ENCODE measurements at regions not wholly inside any gene's neighbourhood (a gene's known extent, or its start where the extent isn't known, plus 50 kb on each side); places are given as distances from the start of the nearest gene placed in this dataset.
"Not testable (repeated sequence)": the region's sequence is repeated elsewhere in the genome, so short reads cannot be mapped to it uniquely, and the experiment has no call there.

DNA sequence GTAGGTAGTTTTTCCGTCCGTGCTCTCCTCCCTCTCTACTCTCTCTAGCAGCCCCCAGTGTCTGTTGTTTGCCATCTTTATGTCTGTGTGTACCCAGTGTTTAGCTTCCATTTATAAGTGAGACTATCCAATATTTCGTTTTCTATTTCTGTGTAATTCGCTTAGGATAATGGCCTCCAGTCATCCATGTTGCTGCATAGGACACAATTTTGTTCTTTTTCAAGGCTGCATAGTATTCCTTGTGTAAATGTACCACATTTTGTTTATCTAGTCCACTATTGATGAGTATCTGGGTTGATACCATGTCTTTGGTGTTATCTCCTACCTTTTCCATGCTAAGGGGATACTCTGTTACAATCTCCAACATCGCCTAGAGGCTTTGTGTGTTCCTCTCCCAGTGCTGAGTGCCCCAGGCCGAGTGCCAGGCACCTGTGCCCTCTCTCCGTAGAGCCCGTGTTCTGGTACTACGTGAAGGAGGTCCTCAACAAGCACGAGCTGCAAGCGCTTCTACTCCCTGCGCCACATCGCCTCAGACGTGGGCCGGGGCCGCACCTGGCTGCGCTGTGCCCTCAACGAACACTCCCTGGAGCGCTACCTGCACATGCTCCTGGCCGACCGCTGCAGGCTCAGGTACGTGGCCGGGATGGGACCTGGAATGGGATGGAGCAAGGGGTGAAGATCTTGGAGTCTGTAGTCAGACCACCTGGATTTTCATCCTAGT is 51.0 kb downstream of the NPIPB11 start:
- not testable (repeated sequence) for DNase-seq (ENCODE audit: low read depth, low spot score)

DNA sequence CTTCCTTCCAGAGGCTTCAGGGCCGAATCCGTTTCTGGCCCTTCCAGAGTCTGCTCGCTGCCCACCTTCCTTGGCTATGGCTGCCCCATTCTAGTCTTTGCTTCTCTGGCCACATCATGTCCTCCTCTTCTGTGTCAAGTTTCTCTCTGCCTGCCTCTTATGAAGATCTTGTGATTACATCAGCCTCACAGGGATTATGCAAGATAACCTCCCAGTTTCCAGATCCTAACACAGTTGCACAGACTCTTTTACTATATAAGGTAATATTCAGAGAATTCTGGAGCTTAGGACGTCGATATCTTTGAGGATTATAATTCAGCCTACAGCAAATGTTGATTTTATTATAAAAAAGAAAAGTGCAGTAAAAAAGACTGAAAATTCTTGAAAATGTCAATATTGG is 52.1 kb downstream of the NPIPB11 start:
- DNase-seq (ENCODE audit: low read depth, low spot score) = not testable (repeated sequence)

DNA sequence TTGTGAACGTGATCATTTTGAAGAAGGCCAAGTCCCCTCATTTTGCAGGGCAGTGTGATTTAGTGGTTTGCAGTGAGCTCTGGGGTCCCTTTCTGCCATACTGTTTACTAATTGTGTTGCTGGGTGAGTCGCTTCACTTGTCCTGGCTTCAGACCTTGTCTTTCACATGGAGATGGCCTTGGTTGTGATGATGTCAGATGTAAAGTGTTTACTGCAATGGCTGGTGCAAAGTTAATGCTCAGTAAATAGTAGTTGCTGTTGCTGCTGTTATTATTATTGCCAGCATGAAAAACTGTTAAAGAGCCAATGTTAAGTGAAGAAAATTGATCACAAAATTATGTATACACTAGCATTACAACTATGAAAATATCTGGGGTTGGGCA is 53.9 kb downstream of the NPIPB11 start:
- not testable (repeated sequence) for DNase-seq (ENCODE audit: low read depth, low spot score)

DNA sequence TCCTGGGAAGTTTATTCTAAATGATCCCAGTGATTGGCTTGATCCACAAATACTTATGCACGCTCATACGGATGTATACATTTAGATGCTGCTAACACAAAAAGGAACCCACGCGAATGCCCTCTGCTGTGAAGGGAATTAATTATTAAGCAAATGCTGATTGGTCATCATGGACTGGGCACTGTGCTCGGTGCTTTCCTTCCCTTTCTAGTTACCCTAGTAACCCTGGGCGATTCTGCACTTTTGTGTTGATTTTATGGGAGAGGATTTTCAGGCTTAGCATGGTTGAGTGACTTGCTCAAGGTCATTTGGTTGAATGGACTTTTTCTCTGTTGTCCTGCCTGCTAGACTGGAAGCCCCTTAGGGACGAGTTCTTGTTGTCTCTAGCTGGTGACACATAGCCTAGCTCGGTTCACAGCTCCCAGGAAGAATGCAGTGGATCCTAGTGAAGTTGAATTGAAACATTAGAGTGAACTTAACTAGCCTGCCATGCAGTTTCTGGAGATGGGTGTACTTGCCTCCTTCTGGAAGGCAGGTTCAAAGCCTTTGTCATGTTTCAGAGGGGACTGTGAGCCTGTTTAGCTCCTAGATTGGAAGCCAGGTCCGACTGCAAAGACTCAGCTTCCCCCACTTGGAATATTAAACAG is 54.4 kb downstream of the NPIPB11 start:
- DNase-seq (ENCODE audit: low read depth, low spot score) = not testable (repeated sequence)

DNA sequence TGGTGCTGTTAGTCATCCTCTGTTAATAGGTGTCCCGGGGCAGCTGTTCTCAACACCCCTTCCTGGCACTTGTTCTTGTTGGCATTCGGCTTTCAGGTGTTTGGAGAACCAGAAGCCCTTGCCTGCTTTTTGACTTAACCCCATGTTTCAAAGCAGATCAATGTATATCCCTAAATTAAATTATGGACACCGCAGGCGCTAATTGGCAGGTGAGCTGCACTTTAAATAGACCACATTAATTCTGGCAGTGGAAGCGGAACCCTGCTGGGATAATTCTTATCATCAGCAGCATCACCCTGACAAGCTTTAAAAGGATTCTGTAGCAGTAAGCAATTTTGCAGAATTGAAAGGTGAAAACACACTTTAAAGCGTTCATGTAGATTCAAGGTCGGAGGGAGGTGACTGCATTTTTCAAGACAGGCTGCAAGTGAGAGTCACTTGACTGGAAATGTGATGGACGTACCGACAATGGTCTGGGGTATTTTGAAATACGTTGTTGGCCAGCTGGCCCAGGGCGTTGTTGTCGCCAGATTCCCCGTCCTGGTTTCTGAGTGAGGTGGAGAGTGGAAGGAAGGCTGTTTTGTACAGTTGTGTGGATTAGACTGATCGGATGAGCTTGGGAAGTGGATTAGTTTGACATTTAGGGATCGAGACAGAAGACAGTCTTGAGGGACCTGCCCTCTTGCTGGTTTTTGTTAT is 55.1 kb downstream of the NPIPB11 start:
- peak; percentile 1 for DNase-seq (ENCODE audit: low read depth, low spot score)

- peak; percentile 81 for DNase-seq (ENCODE audit: low read depth, low spot score)
Measured at GRCh38 chr16:29349966-29350365, 56.5 kb downstream of the NPIPB11 start.

DNA sequence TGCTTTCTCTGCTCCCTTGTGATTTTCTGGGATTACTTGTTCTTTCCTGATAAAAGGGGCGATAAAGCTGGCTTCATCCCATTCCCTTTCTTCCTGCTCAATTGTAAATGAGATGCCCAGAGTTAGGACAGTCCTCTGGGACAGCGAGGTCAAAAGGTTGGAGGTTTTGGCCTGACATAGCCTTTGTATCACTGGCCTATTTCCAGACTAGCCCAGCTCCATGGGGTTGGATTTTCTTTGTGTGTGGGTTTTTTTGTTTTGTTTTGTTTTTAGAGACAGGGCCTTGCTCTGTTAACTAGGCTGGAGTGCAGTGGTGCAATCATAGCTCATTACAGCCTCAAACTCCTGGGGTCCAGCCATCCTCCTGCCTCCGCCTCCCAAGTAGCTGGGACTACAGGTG is 57.8 kb downstream of the NPIPB11 start:
- not testable (repeated sequence) for DNase-seq (ENCODE audit: low read depth, low spot score)

GRCh38 chr16:29348123-29348690 is 58.3 kb downstream of the NPIPB11 start:
- peak; percentile 52 for DNase-seq (ENCODE audit: low read depth, low spot score)

- DNase-seq (ENCODE audit: low read depth, low spot score) = not testable (repeated sequence)
Measured at GRCh38 chr16:29346796-29347580, 59.5 kb downstream of the NPIPB11 start.

DNA sequence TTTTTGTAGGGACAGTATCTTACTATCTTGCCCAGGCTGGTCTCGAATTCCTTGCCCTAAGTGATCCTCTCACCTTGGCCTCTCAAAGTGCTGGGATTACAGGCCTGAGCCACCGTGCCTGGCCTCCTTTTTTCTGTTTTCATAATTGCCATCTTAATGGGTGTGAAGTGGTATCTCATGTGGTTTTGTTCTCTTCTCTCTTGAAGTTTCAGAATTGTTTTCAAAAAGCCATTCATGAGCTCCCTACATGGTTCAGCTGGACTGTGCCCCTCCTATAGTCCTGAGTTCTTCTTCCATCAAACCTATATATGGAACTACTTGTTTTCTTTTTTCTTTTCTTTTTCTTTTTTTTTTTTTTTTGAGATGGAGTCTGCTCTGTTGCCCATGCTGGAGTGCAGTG is 60.3 kb downstream of the NPIPB11 start:
- DNase-seq (ENCODE audit: low read depth, low spot score) = not testable (repeated sequence)

GRCh38 chr16:29342937-29343336 is 63.6 kb downstream of the NPIPB11 start:
- not testable (repeated sequence) for DNase-seq (ENCODE audit: low read depth, low spot score)

GRCh38 chr16:29340779-29341438 is 65.6 kb downstream of the NPIPB11 start:
- not testable (repeated sequence) for DNase-seq (ENCODE audit: low read depth, low spot score)

- DNase-seq (ENCODE audit: low read depth, low spot score) = not testable (repeated sequence)
Measured at GRCh38 chr16:29340235-29340634, 66.3 kb downstream of the NPIPB11 start.

- not testable (repeated sequence) for DNase-seq (ENCODE audit: low read depth, low spot score)
Measured at GRCh38 chr16:29338821-29339700, 67.5 kb downstream of the NPIPB11 start.

- not testable (repeated sequence) for DNase-seq (ENCODE audit: low read depth, low spot score)
Measured at GRCh38 chr16:29337385-29337901, 69.1 kb downstream of the NPIPB11 start.

DNA sequence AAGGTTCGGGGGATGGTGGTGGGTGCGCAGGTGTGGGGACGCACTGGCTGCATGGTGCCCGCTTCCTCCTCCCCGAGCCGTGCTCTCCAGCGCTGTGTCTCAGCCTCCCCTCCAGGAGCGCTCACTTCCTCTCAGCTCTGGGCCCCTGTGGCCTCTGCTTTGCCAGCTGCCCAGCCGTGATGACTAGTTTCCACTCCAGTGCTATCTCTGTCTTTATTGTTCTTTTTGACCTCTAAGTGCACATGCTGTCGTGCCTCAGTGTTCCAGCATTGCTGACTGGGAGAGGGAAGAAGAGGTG is 71.0 kb downstream of the NPIPB11 start:
- DNase-seq (ENCODE audit: low read depth, low spot score) = not testable (repeated sequence)

DNA sequence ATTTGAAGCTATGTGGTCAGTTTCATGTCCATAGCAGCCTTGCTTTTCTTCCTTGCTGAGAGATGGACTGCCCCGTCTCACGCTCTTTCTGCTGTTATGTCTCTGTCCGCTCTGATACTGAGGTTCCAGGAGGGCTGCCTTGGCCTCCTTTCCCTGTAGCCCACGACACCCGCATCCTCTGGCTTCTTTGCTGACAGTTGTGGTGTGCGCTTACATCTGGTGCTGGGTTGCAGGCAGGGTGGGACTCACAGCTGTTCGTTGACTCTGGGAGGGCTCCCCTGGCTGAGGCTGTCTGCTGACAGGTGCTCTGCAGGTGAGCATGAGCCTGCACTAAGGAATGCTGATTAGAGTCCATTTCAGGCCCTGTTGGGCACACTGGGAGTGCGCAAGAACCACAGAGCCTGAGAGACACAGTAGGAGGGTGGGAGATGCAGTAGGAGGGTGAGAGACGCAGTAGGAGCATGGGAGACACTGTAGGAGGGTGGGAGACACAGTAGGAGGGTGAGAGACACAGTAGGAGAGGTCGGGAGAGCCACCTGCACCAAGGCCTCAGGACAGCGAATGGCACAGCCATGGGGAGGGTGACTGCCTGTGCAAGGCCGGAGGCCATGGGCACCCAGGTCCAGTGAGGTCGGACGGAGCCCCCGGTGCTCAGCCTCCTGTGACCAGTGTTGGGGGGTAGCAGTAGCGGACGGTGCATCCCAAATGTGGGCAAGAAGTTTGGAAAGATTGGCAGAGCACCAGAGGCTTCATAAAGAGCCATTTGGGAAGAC is 71.5 kb downstream of the NPIPB11 start:
- DNase-seq (ENCODE audit: low read depth, low spot score) = not testable (repeated sequence)

GRCh38 chr16:29333492-29334097 is 72.9 kb downstream of the NPIPB11 start:
- DNase-seq (ENCODE audit: low read depth, low spot score) = not testable (repeated sequence)

DNA sequence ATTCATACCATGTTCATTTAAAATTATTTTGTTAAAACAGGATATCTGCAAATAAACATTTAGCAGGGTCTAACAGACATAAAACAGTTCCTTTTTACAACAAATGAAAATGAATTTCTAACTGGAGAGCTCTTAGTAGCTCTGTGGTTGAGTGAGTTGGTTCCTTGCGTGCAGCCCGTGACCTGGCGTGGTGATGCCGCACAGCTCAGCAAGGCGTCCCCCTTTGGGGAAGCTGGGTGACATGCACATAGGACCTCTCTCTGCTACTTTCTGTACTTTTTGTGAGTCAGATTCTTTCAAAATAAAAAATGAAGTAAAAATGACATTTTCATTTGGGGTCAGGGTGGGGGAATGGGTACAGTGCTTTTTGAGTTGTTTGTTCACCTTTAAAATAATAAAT is 75.9 kb downstream of the NPIPB11 start:
- DNase-seq (ENCODE audit: low read depth, low spot score) = not testable (repeated sequence)

All from astrocyte of the hippocampus (primary cell).